ENCODE measurements at regions not wholly inside any gene's neighbourhood (a gene's known extent, or its start where the extent isn't known, plus 50 kb on each side); places are given as distances from the start of the nearest gene placed in this dataset.
A peak's percentile ranks its signal among the peaks of the same experiment; 100 is the strongest.
"Not testable (repeated sequence)": the region's sequence is repeated elsewhere in the genome, so short reads cannot be mapped to it uniquely, and the experiment has no call there.

DNA sequence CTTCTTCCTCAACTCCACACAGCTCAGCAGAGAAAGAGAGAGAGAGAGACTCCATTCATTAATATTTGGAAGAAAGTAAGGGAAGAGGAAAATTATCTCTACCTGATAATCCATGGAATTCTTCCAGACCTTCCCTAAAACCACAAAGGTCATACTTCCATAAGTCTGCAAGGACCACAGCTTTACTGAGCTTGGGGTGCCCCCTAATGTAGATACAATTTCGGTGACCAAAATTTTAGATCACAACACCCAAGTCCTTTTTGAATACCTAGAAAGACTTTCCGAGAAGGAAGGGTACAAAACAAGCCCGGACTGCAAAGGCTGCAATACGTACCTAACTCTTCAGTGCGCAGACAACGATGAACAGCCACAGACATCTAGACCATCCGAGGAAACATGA, 523.9 kb downstream of the GLUD2 start:
- no peak overlapping the region for H3K4me3 ChIP-seq (ENCODE audit: low read depth, low read length)
- no peak for TF ChIP-seq POLR2A (IDR thresholded peaks at IDR 0.05; ENCODE audit: extremely low read depth, insufficient read length)
- no peak for TF ChIP-seq CTCF (IDR thresholded peaks at IDR 0.05; ENCODE audit: low read depth, low read length)
- TF ChIP-seq MYC (IDR thresholded peaks at IDR 0.05; ENCODE audit: low read depth, low read length): no peak
- TF ChIP-seq MAX (IDR thresholded peaks at IDR 0.05; ENCODE audit: low read depth, low read length): no peak
- no peak for DNase-seq (ENCODE audit: low read depth)

- not testable (repeated sequence) for H3K4me3 ChIP-seq (ENCODE audit: low read depth, low read length); DNase-seq (ENCODE audit: low read depth)
Measured at GRCh38 chrX:121574384-121574783, 527.0 kb downstream of the GLUD2 start.

GRCh38 chrX:121579016-121579760, 531.8 kb downstream of the GLUD2 start:
- peak; percentile 22 for TF ChIP-seq CTCF (IDR thresholded peaks at IDR 0.05; ENCODE audit: low read depth, low read length)
- TF ChIP-seq MAX (IDR thresholded peaks at IDR 0.05; ENCODE audit: low read depth, low read length): no peak
- DNase-seq (ENCODE audit: low read depth): peak; percentile 44
- no peak overlapping the region for H3K4me3 ChIP-seq (ENCODE audit: low read depth, low read length)

DNA sequence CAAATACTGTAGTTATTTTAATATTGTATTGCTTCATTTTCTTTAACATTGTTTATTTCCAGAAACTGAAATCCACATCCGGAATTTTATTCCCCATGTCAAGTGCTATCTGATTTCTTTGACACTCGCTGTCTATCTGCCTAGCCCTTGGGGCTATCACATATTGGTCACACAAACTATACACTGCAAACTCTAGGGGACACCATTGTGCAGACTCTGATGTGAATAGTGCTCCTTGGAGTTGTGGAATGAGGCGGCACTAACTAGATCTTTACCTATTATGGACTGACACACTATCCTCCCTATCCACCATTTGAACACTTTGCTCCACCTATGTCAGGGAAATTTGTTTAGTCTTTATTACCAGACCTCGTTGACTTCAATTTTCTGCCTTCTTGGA, 534.5 kb downstream of the GLUD2 start:
- TF ChIP-seq POLR2A (IDR thresholded peaks at IDR 0.05; ENCODE audit: extremely low read depth, insufficient read length) (no peak), MAX (IDR thresholded peaks at IDR 0.05; ENCODE audit: low read depth, low read length) (no peak), CTCF (IDR thresholded peaks at IDR 0.05; ENCODE audit: low read depth, low read length) (no peak), MYC (IDR thresholded peaks at IDR 0.05; ENCODE audit: low read depth, low read length) (no peak)
- peak; percentile 1 for DNase-seq (ENCODE audit: low read depth)
- H3K4me3 ChIP-seq (ENCODE audit: low read depth, low read length): no peak overlapping the region

GRCh38 chrX:121585626-121586025, 538.2 kb downstream of the GLUD2 start:
- DNase-seq (ENCODE audit: low read depth): no peak
- H3K4me3 ChIP-seq (ENCODE audit: low read depth, low read length): no peak overlapping the region
- TF ChIP-seq MYC (IDR thresholded peaks at IDR 0.05; ENCODE audit: low read depth, low read length) (no peak), POLR2A (IDR thresholded peaks at IDR 0.05; ENCODE audit: extremely low read depth, insufficient read length) (no peak), CTCF (IDR thresholded peaks at IDR 0.05; ENCODE audit: low read depth, low read length) (no peak), MAX (IDR thresholded peaks at IDR 0.05; ENCODE audit: low read depth, low read length) (no peak)

DNA sequence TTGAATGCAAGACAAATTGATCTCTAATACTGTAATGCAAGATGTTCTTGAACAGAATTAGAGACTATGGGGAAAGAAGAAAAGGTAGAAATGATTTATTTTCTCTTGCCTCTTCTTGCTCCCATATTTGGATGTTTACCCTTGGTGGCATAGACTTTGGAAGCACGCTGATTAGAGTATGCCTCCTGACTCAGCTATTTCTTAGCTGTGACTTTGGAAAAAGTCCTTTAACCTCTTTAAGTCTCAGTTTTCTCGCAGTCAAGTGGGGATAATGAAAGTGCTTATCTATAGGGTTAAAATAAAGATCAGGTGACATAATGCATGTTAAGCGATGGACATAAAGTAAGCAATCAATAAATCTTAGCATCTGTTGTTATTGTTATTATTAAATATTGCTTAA, 545.5 kb downstream of the GLUD2 start:
- H3K4me3 ChIP-seq (ENCODE audit: low read depth, low read length): no peak overlapping the region
- TF ChIP-seq MAX (IDR thresholded peaks at IDR 0.05; ENCODE audit: low read depth, low read length): no peak
- no peak for TF ChIP-seq CTCF (IDR thresholded peaks at IDR 0.05; ENCODE audit: low read depth, low read length)
- no peak for TF ChIP-seq MYC (IDR thresholded peaks at IDR 0.05; ENCODE audit: low read depth, low read length)
- no peak for TF ChIP-seq POLR2A (IDR thresholded peaks at IDR 0.05; ENCODE audit: extremely low read depth, insufficient read length)
- DNase-seq (ENCODE audit: low read depth): no peak

Data from NB4 (cell line).